Central memory CD4-positive, alpha-beta T cell (primary cell): ENCODE measurements at regions not wholly inside any gene's neighbourhood (a gene's known extent, or its start where the extent isn't known, plus 50 kb on each side); places are given as distances from the start of the nearest gene placed in this dataset.

Source experiments
- DNase-seq: peaks from one replicate; pipeline ENCODE4 v3.0.0; 2022

GRCh38 chr4:128381748-128382559, 94.3 kb upstream of the PGRMC2 start:
- DNase-seq = no peak

GRCh38 chr4:128380306-128380705, 92.7 kb upstream of the PGRMC2 start:
- DNase-seq = no peak

GRCh38 chr4:128379860-128380259, 92.2 kb upstream of the PGRMC2 start:
- DNase-seq = no peak

GRCh38 chr4:128378668-128379067, 91.1 kb upstream of the PGRMC2 start:
- no peak for DNase-seq

GRCh38 chr4:128376958-128377357, 89.3 kb upstream of the PGRMC2 start:
- DNase-seq = no peak

GRCh38 chr4:128376303-128376702, 88.7 kb upstream of the PGRMC2 start:
- no peak for DNase-seq

GRCh38 chr4:128373628-128374027, 86.0 kb upstream of the PGRMC2 start:
- no peak for DNase-seq

- DNase-seq = no peak
Measured at GRCh38 chr4:128371876-128372275, 84.3 kb upstream of the PGRMC2 start.

- DNase-seq = no peak
Measured at GRCh38 chr4:128371001-128371777, 83.6 kb upstream of the PGRMC2 start.

GRCh38 chr4:128366212-128366611, 78.6 kb upstream of the PGRMC2 start:
- no peak for DNase-seq

- no peak for DNase-seq
Measured at GRCh38 chr4:128364565-128364964, 77.0 kb upstream of the PGRMC2 start.

GRCh38 chr4:128363966-128364365, 76.4 kb upstream of the PGRMC2 start:
- no peak for DNase-seq

- DNase-seq = no peak
Measured at GRCh38 chr4:128362760-128363159, 75.1 kb upstream of the PGRMC2 start.

- no peak for DNase-seq
Measured at GRCh38 chr4:128359422-128359821, 71.8 kb upstream of the PGRMC2 start.

GRCh38 chr4:128358913-128359279, 71.3 kb upstream of the PGRMC2 start:
- no peak for DNase-seq

- DNase-seq = no peak
Measured at GRCh38 chr4:128358231-128358912, 70.8 kb upstream of the PGRMC2 start.

- DNase-seq = no peak
Measured at GRCh38 chr4:128357286-128357685, 69.7 kb upstream of the PGRMC2 start.

GRCh38 chr4:128355305-128355704, 67.7 kb upstream of the PGRMC2 start:
- DNase-seq = no peak

GRCh38 chr4:128354205-128354821, 66.7 kb upstream of the PGRMC2 start:
- no peak for DNase-seq

GRCh38 chr4:128353791-128354190, 66.2 kb upstream of the PGRMC2 start:
- DNase-seq = no peak

GRCh38 chr4:128351502-128351901, 63.9 kb upstream of the PGRMC2 start:
- no peak for DNase-seq

- DNase-seq = no peak
Measured at GRCh38 chr4:128350449-128351045, 62.9 kb upstream of the PGRMC2 start.

- DNase-seq = no peak
Measured at GRCh38 chr4:128349921-128350320, 62.3 kb upstream of the PGRMC2 start.
